ENCODE measurements at regions not wholly inside any gene's neighbourhood (a gene's known extent, or its start where the extent isn't known, plus 50 kb on each side); places are given as distances from the start of the nearest gene placed in this dataset.

GRCh38 chr4:54813674-54814073, 155.9 kb downstream of the KIT start:
- no peak for TF ChIP-seq POLR2A (IDR thresholded peaks at IDR 0.05)
- TF ChIP-seq CTCF (IDR thresholded peaks at IDR 0.05): no peak
